HCT116 (cell line): ENCODE measurements at regions not wholly inside any gene's neighbourhood (a gene's known extent, or its start where the extent isn't known, plus 50 kb on each side); places are given as distances from the start of the nearest gene placed in this dataset.

Source experiments
- ATAC-seq: fragments of 200-7000 bp; cut with Tn5 transposase; 2 replicates; pipeline ENCODE4 v1.9.1; 2020; ENCODE audit warnings: mild to moderate bottlenecking, moderate library complexity
- BruUV-seq: library from RNA; stranded (reverse); fragments of 400-500 nt; replicated peaks from 2 replicates; lab custom pipeline; 2021; lab: Mats Ljungman, UMichigan
- CTCF ChIA-PET: fragments of 300-600 bp; sonication (Branson Sonifier 250); formaldehyde crosslinking; loops from one replicate; lab custom pipeline; 2021; ENCODE audit warnings: antibody characterized with exemption; lab: Charles Lee
- POLR2A ChIA-PET: fragments of 300-600, 350-600 bp; sonication (Branson Sonifier 250); formaldehyde crosslinking; loops from one replicate; lab custom pipeline; 2021; ENCODE audit warnings: antibody characterized with exemption; lab: Charles Lee
- RAD21 ChIA-PET, 2 experiments: fragments of 300-600 bp; sonication (Branson Sonifier 250); formaldehyde crosslinking; loops; one replicate each; lab custom pipeline; 2023; ENCODE audit warnings: low total read pairs in 2 of 2; ENCODE audit not compliant: uncharacterized antibody in 2 of 2, unreplicated experiment in 2 of 2, low non-redundant PET in 1 of 2; lab: Charles Lee
- DNase-seq: peaks from one replicate; pipeline ENCODE4 v3.0.0-alpha.2; 2010; ENCODE audit warnings: low read depth, low spot score
- H2AFZ ChIP-seq: fragments of 200-600 bp; shearing (Covaris generic), sonication (generic); 2 replicates; pipeline ENCODE4 v1.6.1; 2017; ENCODE audit warnings: low read depth, mixed run types, mixed read lengths, antibody characterized with exemption, low read length; ENCODE audit not compliant: poor library complexity, severe bottlenecking
- H3K27ac ChIP-seq: 2 replicates; pipeline ENCODE4 v1.5.1; 2012; ENCODE audit warnings: low read depth, low read length
- H3K27me3 ChIP-seq: fragments of 200-600 bp; sonication (generic); 2 replicates; pipeline ENCODE4 v1.6.1; 2016; ENCODE audit warnings: mixed run types, low read length, mixed read lengths; ENCODE audit not compliant: insufficient read depth
- H3K36me3 ChIP-seq, 2 experiments: fragments of 200-500 bp in 1 of 2; fragments of 200-600 bp in 1 of 2; sonication (Bioruptor generic) in 1 of 2; sonication (generic) in 1 of 2; 2 replicates each; pipeline versions ENCODE4 v1.5.1 to v1.6.1; 2014 to 2016; ENCODE audit warnings: low read length in 2 of 2, inconsistent platforms in 1 of 2, mixed read lengths in 1 of 2, mixed run types in 1 of 2; ENCODE audit not compliant: insufficient read depth in 2 of 2, control insufficient read depth in 1 of 2
- H3K4me1 ChIP-seq, 2 experiments: fragments of 200-600 bp in 1 of 2; sonication (generic) in 1 of 2; 2 replicates each; pipeline versions ENCODE4 v1.5.1 to v1.6.1; 2012 to 2017; ENCODE audit warnings: low read length in 2 of 2, inconsistent platforms in 1 of 2, mild to moderate bottlenecking in 1 of 2, mixed read lengths in 1 of 2, mixed run types in 1 of 2, moderate library complexity in 1 of 2; ENCODE audit not compliant: insufficient read depth in 2 of 2, control insufficient read depth in 1 of 2
- H3K4me2 ChIP-seq: fragments of 200-600 bp; sonication (generic); 2 replicates; pipeline ENCODE4 v1.6.1; 2017; ENCODE audit warnings: mixed run types, low read length, mixed read lengths
- H3K4me3 ChIP-seq, 2 experiments: fragments of 200-600 bp in 1 of 2; sonication (generic) in 1 of 2; replicated peaks in 1 of 2; 2 replicates each; pipeline ENCODE4 v1.5.1; 2011 to 2016; ENCODE audit warnings: low read length in 2 of 2, control low read depth in 1 of 2, low read depth in 1 of 2, mild to moderate bottlenecking in 1 of 2, mixed read lengths in 1 of 2, mixed run types in 1 of 2
- H3K79me2 ChIP-seq: fragments of 200-600 bp; sonication (generic); 2 replicates; pipeline ENCODE4 v1.6.1; 2017; ENCODE audit warnings: mild to moderate bottlenecking, mixed run types, low read length, moderate library complexity, mixed read lengths; ENCODE audit not compliant: insufficient read depth
- H3K9ac ChIP-seq: fragments of 200-600 bp; sonication (generic); 2 replicates; pipeline ENCODE4 v1.6.1; 2016; ENCODE audit warnings: low read length, mixed read lengths
- H3K9me2 ChIP-seq: fragments of 200-600 bp; sonication (generic), shearing (Covaris generic); 2 replicates; pipeline ENCODE4 v1.6.1; 2017; ENCODE audit warnings: mixed run types, mild to moderate bottlenecking, moderate library complexity; ENCODE audit not compliant: insufficient read depth
- H3K9me3 ChIP-seq, 2 experiments: fragments of 200-500 bp in 1 of 2; fragments of 200-600 bp in 1 of 2; sonication (Bioruptor generic) in 1 of 2; sonication (generic) in 1 of 2; 2 replicates each; pipeline ENCODE4 v1.6.1; 2014 to 2017; ENCODE audit warnings: low read length in 2 of 2, mixed read lengths in 2 of 2, inconsistent platforms in 1 of 2, low read depth in 1 of 2, mild to moderate bottlenecking in 1 of 2, mixed run types in 1 of 2, moderate library complexity in 1 of 2; ENCODE audit not compliant: control insufficient read depth in 1 of 2, insufficient read depth in 1 of 2
- H4K20me1 ChIP-seq: fragments of 200-600 bp; sonication (generic), shearing (Covaris generic); 2 replicates; pipeline ENCODE4 v1.6.1; 2017; ENCODE audit warnings: mixed run types, mild to moderate bottlenecking, moderate library complexity; ENCODE audit not compliant: insufficient read depth
- ATF3 ChIP-seq: IDR thresholded peaks from 2 replicates; pipeline ENCODE4 v1.6.1; 2012
- CTCF ChIP-seq, 3 experiments: fragments of 200-600 bp in 1 of 3; sonication (generic) in 1 of 3; IDR thresholded peaks in 2 of 3; conservative IDR thresholded peaks in 1 of 3; 2 replicates each; pipeline ENCODE4 v1.5.1; 2012 to 2017; ENCODE audit warnings: low read depth in 2 of 3, low read length in 2 of 3, antibody characterized with exemption in 1 of 3, borderline replicate concordance in 1 of 3, control low read depth in 1 of 3, mild to moderate bottlenecking in 1 of 3, mixed read lengths in 1 of 3, mixed run types in 1 of 3, moderate library complexity in 1 of 3; ENCODE audit not compliant: insufficient read depth in 1 of 3
- ELF1 ChIP-seq: IDR thresholded peaks from 2 replicates; pipeline ENCODE4 v1.6.1; 2012; ENCODE audit warnings: low read depth, borderline replicate concordance
- EZH2phosphoT487 ChIP-seq: fragments of 200-600 bp; IDR thresholded peaks from 2 replicates; pipeline ENCODE4 v1.6.1; 2018; ENCODE audit warnings: antibody characterized with exemption, borderline replicate concordance
- FOSL1 ChIP-seq: IDR thresholded peaks from 2 replicates; pipeline ENCODE4 v1.6.1; 2012; ENCODE audit warnings: low read depth
- MAX ChIP-seq: IDR thresholded peaks from 2 replicates; pipeline ENCODE4 v1.6.1; 2012
- RAD21 ChIP-seq: IDR thresholded peaks from 2 replicates; pipeline ENCODE4 v1.6.1; 2012; ENCODE audit warnings: low read depth, mild to moderate bottlenecking
- REST ChIP-seq: IDR thresholded peaks from 2 replicates; pipeline ENCODE4 v1.6.1; 2012; ENCODE audit warnings: low read depth
- SP1 ChIP-seq: IDR thresholded peaks from 2 replicates; pipeline ENCODE4 v1.6.1; 2012; ENCODE audit warnings: low read depth
- TCF7L2 ChIP-seq: IDR thresholded peaks from 2 replicates; pipeline ENCODE4 v1.7.0; 2011; ENCODE audit warnings: borderline replicate concordance, inconsistent platforms; ENCODE audit not compliant: insufficient read depth, insufficient read length; ENCODE audit errors: extremely low read depth
- ZBTB33 ChIP-seq: IDR thresholded peaks from 2 replicates; pipeline ENCODE4 v1.6.1; 2011; ENCODE audit warnings: mild to moderate bottlenecking, low read length, moderate library complexity; ENCODE audit not compliant: insufficient replicate concordance; ENCODE audit errors: extremely low read depth
- ZNF274 ChIP-seq: fragments of 200-500 bp; sonication (Bioruptor generic); IDR thresholded peaks from 2 replicates; pipeline ENCODE4 v1.6.1; 2014; ENCODE audit warnings: mild to moderate bottlenecking, low read depth, low read length, inconsistent platforms
- intact Hi-C: fragments of 100-400 bp; cut with micrococcal nuclease; formaldehyde crosslinking; loops from 2 replicates; pipeline ENCODE4 v1.10.0; 2022

- ATAC-seq (no peak), DNase-seq (no peak)
- H3K4me2 ChIP-seq, result no peak overlapping the region
- H2AFZ ChIP-seq, result no peak overlapping the region
- intact Hi-C loops, result no loop called here
- no peak overlapping the region for H3K27ac ChIP-seq
- ChIA-PET CTCF (no interaction called here), POLR2A (no interaction called here), RAD21 (no interaction called here)
- H3K9me3 ChIP-seq, result peaks cover 6 to 20% of the 10 kb centered on the region in 2 experiments; a peak in 2 of 4 replicates
- no peak overlapping the region for H3K4me3 ChIP-seq
- H3K9me2 ChIP-seq, result no peaks in the 10 kb centered on the region
- H3K27me3 ChIP-seq, result no peaks in the 10 kb centered on the region
- TF ChIP-seq ZNF274 (no peak), REST (no peak), TCF7L2 (no peak), SP1 (no peak), ELF1 (no peak), ATF3 (no peak), MAX (no peak), RAD21 (no peak), FOSL1 (no peak), CTCF (IDR thresholded peaks at IDR 0.05 in 2 of 3, conservative IDR thresholded peaks at IDR 0.05 in 1 of 3; ENCODE audit: borderline replicate concordance in 1 of 3, insufficient read depth in 1 of 3, low read depth in 2 of 3, low read length in 2 of 3) (no peak), ZBTB33 (no peak), EZH2phosphoT487 (no peak)
- no peaks in the 10 kb centered on the region for H3K79me2 ChIP-seq
- H3K9ac ChIP-seq, result no peak overlapping the region
- no TSS peak for BruUV-seq
- no peaks in the 10 kb centered on the region for H4K20me1 ChIP-seq
- H3K4me1 ChIP-seq, result no peaks in the 10 kb centered on the region
- H3K36me3 ChIP-seq, result no peaks in the 10 kb centered on the region
Measured at GRCh38 chr14:82230748-82231147, 697.1 kb upstream of the SEL1L start.
